Cardiac fibroblast (primary cell): ENCODE measurements at regions not wholly inside any gene's neighbourhood (a gene's known extent, or its start where the extent isn't known, plus 50 kb on each side); places are given as distances from the start of the nearest gene placed in this dataset.

Experiments used
- DNase-seq, 2 donors: peaks; one replicate each; pipeline versions ENCODE4 v3.0.0 to v3.0.0-alpha.2; 2010; ENCODE audit warnings: low read depth in 2 of 2
- H3K4me3 ChIP-seq, 2 donors: replicated peaks in 1 of 2; 1 replicate in 1 of 2; 2 replicates in 1 of 2; pipeline ENCODE4 v1.5.1; 2011; ENCODE audit warnings: low read depth in 2 of 2, low read length in 2 of 2, mild to moderate bottlenecking in 2 of 2, moderate library complexity in 1 of 2
- TF ChIP-seq, protein P1 (sequence below): IDR thresholded peaks from one replicate; pipeline ENCODE4 v1.5.1; 2011; ENCODE audit warnings: low read depth, mild to moderate bottlenecking, low read length, inconsistent platforms

DNA sequence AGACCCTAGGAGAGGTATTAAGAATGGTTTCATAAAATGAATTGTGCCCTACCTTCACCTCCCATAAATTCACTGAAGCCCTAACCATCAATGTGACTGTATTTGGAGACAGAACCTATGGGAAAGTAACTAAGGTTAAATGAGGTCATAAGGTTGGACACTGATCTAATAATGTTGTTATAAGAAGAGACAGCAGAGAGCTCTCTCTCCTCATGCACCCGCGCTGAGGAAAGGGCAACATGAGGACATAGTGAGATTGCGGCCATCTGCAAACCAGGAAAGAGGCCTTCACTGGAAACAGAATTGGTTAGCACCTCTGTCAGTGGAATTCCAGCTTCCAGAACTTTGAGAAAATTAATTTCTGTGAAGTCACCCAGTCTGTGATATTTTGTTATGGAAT is 1396.1 kb upstream of the MIR17HG start:
- no peak for DNase-seq
- no peak overlapping the region for H3K4me3 ChIP-seq
- TF ChIP-seq, protein P1, sequence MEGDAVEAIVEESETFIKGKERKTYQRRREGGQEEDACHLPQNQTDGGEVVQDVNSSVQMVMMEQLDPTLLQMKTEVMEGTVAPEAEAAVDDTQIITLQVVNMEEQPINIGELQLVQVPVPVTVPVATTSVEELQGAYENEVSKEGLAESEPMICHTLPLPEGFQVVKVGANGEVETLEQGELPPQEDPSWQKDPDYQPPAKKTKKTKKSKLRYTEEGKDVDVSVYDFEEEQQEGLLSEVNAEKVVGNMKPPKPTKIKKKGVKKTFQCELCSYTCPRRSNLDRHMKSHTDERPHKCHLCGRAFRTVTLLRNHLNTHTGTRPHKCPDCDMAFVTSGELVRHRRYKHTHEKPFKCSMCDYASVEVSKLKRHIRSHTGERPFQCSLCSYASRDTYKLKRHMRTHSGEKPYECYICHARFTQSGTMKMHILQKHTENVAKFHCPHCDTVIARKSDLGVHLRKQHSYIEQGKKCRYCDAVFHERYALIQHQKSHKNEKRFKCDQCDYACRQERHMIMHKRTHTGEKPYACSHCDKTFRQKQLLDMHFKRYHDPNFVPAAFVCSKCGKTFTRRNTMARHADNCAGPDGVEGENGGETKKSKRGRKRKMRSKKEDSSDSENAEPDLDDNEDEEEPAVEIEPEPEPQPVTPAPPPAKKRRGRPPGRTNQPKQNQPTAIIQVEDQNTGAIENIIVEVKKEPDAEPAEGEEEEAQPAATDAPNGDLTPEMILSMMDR, result no peak

DNA sequence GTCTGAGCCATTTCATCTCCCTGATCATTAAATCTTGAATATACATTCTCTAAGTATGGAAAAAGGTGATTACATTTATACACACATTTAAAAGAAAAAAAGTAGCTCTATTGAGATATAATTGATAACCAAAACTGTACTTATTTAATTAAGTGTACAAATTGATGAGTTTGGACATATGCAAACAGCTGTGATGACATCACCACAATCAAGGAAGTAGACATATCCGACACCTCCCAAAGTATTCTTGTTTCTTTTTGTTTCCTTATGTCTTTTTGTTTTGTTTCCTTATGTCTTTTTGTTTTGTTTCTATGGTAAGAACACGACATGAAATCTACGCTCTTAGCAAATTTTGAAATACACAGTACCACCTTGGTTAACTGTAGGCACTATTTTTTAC is 1393.9 kb upstream of the MIR17HG start:
- no peak overlapping the region for H3K4me3 ChIP-seq

DNA sequence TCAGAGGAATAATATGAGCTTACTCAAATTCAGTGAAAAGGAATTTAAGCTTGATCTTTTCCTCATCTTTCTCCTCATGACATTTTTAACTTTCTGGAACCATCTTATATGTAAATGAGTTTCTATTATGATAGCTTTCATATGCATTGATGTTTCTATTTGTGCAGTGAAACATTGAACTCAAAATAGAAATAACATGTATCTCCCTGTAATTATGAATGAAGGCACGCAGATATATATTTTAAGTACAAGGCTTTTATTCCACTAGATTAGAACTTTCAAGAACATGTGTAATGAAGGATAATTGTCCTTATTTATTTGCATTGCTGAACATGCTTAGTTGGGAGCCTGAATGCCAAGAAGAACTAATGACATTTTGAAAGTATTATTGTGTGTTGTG is 1391.7 kb upstream of the MIR17HG start:
- TF ChIP-seq, protein P1, result no peak
- no peak overlapping the region for H3K4me3 ChIP-seq
- no peak for DNase-seq

More for the DNA sequence above, 1393.9 kb upstream of the MIR17HG start:
- TF ChIP-seq, protein P1, result no peak
- DNase-seq, result no peak

DNA sequence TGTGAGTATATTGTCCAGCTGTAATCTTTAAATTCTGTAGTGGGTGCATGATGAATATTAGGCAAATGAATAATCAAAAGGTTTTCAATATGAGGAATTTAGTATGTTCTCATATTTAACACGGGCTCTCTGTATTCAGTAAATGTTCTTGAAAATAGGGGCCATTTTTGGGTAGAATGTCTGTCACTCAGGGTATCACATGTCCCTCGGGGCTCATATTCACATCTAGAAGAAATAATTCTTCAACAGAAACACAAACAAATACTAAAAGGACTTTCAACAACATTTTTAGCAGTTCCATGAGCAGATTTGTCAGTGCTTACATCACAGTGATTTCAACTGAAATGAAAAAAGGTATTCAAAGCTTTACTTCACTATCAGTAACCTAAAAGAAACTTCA is 1388.4 kb upstream of the MIR17HG start:
- TF ChIP-seq, protein P1, result no peak
- H3K4me3 ChIP-seq, result no peak overlapping the region
- no peak for DNase-seq

DNA sequence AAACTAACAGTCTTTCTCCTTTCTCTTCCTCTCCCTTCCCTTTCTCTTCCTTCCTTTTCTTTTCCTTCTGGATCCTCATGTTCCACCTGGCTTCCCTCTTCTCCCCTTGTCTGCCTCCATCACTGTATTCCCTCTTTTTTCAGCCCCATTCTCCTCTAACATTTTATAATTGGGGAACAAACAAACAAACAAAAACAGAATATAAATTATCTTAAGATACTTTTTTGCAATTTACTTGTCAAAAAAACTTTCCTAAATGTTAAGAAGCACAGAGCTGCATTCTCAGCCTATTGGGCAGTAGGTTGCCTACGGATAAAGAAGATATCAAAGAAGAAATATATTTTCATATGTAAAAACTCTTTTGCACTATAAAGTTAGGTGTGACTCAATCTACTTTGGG is 1382.2 kb upstream of the MIR17HG start:
- TF ChIP-seq, protein P1, result no peak
- H3K4me3 ChIP-seq, result no peak overlapping the region
- no peak for DNase-seq

DNA sequence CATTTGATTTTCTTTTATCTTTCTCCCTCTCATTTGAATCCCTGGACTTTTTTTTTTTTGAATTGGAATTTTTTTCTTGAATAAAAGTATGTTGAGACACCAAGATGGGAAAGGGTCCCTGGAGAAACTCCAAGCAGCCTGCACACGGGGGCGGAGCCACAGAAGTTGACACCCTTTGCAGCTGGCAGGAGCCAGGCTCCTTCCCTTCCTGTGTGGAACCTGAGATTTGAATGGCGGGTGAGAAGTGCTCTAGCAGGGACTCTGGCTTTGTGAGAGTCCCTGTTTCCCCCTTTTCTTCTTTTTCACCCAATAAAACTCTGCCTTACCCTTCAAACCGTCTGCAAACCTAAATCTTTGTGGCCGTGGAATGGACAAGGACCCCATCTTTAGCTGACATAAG is 1381.0 kb upstream of the MIR17HG start:
- DNase-seq, result no peak
- H3K4me3 ChIP-seq, result no peak overlapping the region
- TF ChIP-seq, protein P1, result no peak

DNA sequence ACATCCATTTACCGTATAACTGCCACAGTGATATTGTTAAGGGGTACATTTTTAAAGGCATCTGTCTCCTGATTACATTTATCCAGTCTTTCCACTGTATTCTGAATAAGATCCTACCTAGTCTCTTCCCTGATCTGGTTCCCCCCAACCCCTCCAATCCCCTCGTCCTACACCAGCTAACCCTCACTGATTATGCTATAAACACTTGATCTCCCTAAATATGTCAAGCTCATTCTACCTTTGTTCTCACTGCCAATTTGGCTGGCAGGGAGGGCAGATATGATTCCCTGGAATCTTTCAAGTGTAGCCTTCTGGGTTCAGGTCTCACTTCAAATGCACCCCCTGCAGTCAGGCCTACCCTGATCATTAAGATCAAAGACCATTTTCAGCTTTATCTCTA is 1379.8 kb upstream of the MIR17HG start:
- DNase-seq, result no peak
- TF ChIP-seq, protein P1, result no peak
- no peak overlapping the region for H3K4me3 ChIP-seq
